GM04503 (cell line): ENCODE measurements at regions not wholly inside any gene's neighbourhood (a gene's known extent, or its start where the extent isn't known, plus 50 kb on each side); places are given as distances from the start of the nearest gene placed in this dataset.
"Not testable (repeated sequence)": the region's sequence is repeated elsewhere in the genome, so short reads cannot be mapped to it uniquely, and the experiment has no call there.

Source experiments
- DNase-seq: peaks from one replicate; pipeline ENCODE4 v3.0.0-alpha.2; 2012; ENCODE audit warnings: low read depth

DNA sequence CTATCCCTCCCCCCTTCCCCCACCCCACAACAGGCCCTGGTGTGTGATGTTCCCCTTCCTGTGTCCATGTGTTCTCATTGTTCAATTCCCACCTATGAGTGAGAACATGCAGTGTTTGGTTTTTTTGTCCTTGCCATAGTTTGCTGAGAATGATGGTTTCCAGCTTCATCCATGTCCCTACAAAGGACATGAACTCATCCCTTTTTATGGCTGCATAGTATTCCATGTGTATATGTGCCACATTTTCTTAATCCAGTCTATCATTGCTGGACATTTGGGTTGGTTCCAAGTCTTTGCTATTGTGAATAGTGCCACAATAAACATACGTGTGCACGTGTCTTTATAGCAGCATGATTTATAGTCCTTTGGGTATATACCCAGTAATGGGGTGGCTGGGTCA is 52.3 kb upstream of the MAN1A2 start:
- DNase-seq, result not testable (repeated sequence)

DNA sequence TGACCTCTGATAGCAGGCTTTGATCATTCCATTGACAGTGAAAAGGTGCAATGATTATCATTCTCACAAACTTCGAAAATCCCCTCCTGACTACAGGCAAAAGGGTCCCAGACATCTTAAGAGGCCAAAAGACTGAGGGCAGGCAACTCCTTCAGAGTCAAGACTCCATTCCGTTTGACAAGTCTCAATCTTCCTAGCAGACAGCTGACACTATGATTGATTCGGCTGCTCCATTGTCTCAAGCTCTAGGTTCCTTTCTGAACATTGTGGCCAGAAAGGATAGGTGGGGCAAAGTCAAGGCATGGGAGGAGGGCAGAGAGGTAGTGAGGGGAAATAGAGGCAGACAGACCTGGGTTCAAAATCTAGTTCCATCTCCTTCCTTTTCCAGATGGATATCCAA is 53.7 kb upstream of the MAN1A2 start:
- no peak for DNase-seq

DNA sequence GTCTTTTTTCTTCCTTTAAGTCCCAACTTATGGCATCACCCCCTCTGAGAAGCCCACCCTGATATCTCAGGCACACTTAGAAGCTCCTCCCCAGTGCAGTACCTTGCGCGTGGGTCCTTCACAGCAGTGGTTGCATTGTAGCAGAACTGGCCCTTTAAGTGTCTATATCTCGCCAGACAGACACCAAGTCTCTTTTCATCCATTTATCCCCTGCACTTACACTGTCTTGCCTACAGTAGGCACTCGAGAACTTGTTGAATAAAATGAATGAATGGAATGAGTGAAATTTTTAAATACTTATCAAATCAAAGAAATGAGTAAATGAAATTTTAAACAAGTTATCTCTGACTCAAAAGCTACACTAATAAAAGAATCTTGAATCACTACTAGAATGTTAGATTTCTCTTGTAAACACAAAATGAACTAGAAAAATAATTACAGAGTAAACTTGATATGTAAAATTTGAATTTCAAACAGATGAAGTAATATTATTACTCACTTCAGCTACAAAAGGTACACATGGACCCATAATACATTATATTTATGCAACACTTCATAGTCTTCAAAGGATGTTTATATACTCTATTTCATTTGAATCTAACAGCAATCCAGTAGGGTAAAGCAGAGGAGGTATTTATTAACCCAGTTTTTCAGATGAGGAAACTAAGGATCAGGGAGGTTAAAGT is 54.7 kb upstream of the MAN1A2 start:
- peak; percentile 25 for DNase-seq

DNA sequence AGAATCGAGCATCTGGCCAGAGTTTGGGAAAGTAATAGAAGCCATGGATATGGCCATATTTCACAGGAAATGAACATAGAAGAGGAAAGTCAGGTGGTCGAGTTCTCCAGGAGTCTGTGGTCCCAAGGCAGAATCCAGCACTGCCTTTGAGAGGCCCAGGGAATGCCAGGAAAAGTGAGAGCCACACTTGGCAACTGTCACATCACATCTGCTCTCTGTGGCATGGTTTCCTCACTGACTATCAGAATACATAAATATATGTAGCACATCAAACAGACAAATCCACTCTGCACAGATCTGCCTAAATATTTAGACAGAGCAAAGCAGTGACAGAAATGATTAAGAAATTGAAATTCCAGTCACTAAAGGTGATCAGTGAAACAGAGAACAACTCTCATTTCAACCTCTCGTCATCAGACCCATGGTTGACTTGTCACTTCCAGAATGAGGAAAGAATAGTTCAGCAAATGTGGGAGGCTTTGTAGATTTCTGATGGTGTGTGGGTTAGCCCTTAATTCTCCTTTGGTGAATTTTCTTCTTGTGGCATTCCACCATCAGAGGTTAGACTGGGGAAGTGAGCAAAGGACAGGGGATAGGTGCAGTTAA is 58.8 kb upstream of the MAN1A2 start:
- DNase-seq, result no peak

DNA sequence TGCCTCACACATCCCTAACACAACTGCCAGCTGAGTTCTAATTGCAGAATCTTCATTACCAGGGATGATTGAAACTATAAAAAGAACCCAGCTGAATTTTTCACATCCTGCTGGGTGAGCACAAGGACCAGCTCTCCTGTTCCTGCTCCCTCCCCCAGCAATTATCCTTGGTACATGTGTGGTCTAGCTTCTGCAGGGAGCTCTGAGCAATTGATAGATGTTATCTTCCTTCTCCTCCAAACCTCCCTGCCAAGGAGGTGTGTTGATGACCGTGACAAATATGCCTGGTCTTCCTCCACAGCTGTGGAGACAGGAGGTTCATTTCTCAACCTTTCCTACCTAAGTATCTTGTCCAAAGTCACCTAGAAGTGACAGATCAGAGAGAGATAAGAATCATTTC is 65.3 kb upstream of the MAN1A2 start:
- no peak for DNase-seq

DNA sequence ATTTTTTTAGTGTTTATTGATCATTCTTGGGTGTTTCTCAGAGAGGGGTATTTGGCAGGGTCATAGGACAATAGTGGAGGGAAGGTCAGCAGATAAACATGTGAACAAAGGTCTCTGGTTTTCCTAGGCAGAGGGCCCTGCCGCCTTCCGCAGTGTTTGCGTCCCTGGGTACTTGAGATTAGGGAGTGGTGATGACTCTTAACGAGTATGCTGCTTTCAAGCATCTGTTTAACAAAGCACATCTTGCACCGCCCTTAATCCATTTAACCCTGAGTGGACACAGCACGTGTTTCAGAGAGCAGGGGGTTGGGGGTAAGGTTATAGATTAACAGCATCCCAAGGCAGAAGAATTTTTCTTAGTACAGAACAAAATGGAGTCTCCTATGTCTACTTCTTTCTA is 67.1 kb upstream of the MAN1A2 start:
- DNase-seq, result not testable (repeated sequence)

DNA sequence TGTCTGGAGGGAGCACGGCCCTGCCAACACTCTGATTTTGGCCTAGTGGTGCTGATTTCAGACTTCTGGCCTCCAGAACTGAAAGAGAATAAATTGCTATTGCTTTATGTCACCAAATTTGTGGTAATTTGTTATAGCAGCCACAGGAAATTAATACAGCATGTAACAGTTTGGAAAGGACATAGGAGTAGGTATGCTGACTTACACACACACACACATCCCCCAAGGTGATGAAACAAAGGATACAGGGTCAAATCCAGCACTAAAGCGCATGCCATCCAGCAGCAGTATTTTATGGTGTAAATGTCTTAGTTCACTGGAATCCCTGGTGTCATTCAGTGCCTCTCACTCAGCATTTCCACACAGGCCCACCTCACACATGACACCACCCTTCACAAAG is 72.2 kb upstream of the MAN1A2 start:
- no peak for DNase-seq

DNA sequence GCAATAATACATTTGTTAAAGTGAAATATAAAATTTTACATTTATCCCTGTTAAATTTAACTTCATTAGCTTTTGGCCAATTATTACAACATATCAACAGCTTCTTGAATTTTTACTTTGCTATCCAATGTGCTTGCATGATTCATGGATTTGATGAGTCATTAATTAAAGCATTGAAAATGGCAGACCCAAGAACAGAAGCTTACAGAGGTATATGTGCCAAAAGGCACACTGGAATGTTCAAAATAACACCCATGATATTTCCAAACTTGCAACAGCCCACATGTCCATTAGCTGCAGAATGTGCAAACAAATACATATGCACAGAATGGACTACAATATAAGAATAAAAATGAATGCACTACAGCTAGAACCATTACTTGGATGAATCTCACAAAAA is 76.4 kb upstream of the MAN1A2 start:
- DNase-seq, result no peak

DNA sequence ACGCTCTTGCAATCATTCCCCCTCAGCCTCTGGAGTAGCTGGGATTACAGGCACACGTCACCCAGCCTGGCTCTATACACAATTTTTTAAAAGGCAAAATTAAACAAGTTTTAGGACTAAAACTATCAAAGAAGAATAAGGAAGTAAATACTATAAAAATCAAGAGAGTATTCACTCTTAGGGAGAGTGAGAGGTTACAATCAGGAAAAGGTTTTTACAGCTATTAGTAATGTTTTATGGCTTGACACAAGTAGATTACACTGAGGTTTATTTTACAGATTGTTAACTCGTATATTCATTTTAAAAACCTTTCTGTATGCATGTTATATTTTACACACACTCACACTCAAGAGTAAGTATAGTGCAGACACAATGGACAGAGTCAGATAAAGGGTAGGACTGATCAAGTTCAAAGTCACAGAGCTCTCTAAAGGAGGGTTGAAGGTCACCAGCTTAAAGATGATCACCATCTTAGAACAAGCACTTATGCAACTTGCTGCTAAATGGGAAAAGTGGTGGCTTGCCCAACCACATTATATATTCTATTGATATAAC is 77.9 kb upstream of the MAN1A2 start:
- no peak for DNase-seq

DNA sequence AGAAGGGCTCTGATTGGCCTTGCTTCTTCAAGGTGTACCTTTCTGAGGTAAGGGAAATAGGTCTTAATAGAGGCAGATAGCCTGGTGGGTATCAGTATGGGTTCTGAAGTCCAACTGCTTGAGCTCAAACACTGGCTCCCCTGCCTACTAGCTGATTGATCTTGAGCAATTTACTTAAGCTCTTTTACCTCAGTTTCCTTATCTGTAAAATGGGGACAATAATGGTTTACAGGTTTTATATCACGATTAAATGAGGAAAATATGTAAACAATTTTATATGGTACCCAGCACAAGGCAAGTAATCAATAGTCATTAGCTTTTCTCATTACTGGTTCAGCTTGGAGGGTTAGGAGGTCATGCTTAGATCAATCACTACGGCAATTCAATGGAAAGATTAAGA is 75.8 kb upstream of the VTCN1 start:
- no peak for DNase-seq

DNA sequence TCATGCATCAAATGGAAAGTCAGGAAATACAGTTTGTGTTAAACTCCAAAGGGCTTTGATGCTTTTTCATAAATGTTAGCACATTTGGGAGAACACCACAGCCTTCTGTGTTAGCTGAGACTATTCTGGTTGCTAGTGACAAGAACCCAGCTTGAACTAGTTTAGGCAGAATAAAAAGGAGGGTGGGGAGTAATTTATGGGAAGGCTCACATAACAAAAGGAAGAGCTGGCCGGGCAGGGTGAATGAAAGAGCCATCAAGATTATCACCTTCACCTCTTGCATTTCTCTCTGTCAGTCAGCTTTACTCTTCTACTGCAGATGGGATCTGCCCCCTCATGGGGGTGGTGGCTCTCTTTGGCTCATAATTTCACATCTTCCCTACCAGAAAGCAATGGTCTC is 75.4 kb upstream of the VTCN1 start:
- no peak for DNase-seq

DNA sequence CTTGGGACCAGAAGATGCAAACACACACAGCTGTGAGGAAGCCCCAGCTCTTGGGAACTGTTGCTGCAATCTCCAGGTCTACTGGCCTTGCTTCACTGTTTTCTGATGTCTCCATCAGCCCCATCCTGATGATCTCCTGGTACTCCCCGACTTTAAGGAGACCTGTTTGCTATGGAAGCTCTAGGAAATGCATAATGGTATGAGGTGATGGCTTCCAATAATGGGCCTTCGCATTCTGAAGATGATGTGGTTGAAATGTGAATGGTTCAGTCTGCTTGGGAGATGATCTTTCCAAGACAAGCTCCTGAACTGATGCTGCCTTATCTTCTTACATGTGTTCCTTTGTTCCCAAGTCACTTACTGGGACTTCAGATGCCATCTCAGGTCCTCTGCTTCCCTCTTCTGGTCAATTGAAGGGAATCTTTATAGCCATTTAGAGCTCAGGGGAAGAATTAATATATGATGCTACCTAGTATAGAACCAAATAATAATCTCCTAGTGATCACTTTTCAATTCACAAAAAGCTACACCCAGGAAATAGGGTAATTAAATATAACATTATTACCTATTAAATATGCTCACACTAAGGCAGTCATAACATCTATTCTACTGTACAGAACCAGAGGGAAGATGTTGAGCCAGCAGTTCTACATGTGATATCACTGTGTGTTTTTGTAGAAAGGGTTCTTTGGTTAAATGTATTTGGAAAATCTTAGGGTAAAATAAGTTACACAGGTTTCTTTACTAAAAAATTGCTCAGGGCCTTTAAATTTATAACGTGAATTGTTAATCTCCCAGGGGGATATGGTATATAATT is 73.9 kb upstream of the VTCN1 start:
- DNase-seq, result peak; percentile 28

DNA sequence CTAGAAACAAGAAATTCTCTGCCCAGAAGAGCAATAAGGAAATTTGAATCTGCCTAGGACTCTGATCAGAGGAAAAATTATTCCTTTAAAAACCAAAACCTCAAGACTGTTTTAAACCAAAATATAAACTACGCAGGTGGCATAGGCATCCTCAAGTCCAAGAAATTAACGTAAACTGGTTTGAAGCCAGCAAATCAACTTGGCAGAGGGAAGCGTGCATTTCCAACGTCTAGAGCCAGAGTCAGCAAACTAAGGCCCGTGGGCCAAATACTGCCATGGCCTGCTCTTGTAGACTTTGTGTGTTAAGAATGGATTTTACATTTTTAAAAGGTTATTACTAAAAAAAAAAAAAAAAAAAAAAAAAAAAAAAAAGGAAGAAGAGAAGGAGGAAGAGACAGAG is 67.8 kb upstream of the VTCN1 start:
- DNase-seq, result no peak

DNA sequence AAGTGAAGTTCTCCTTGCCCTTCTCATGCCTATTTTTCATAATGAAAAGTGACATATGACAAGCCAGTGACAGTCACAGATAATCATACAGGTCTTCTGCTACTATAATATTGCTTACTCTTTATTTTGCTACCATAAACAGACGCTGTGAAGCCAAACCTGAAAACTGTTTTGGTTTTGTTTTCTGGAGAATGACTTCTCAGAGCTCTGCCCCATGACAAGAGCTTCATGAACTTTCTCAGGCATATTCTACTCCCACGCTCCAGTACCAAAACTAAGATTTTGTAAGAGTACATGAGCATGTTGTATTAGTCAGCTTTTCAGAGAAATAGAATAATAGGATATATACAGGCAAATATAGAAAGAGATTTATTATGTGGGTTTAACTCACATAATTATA is 64.3 kb upstream of the VTCN1 start:
- no peak for DNase-seq

DNA sequence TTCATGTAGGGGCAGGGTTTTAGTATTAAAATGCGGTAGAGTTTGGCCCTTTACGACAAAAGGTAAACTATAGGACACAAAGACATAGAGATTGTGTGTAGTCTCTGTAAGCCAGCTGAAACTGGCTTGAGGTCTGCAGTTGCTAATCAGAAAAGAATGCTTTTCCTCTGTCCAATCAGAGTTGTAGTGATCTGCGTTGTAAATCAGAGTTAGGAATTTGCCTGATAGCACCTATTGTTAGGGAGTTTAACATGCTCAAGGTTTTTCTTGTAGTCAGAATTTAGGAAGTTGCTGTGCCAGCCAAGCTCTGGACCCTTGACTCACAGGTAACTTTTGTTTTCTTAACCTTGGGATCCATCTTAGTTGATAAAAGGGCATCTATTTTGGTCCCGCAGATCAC is 61.2 kb upstream of the VTCN1 start:
- DNase-seq, result no peak

DNA sequence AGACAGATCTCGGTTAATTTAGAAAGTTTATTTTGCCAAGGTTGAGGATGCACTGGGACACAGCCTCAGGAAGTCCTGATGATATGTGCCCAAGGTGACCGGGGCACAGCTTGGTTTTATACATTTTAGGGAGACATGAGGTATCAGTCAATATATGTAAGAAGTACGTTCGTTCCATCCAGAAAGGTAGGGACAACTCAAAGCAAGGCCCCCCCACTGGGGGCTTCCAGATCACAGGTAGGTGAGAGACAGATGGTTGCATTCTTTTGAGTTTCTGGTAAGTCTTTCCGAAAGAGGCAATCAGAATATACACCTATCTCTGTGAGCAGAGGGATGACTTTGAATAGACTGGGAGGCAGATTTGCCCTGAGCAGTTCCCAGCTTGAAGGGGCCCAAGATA is 60.4 kb upstream of the VTCN1 start:
- no peak for DNase-seq

DNA sequence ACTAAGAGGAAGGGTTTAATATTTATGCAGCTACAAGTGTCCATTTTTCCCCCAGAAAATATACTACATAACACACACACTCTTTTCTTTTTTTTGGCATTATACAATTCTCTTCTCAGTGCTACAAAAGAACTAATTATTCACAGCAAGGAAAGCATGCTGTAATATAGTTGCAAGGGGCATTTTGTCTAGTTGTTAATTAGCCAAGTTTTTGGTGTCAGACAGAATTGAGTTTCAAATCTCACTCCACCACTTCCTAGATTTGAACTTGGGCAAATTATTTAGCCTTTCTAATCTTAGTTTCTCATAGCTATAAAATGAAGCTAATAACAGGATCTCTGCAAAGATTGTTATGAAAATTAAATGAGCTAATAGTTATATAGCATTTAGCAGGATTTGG is 60.0 kb upstream of the VTCN1 start:
- no peak for DNase-seq

DNA sequence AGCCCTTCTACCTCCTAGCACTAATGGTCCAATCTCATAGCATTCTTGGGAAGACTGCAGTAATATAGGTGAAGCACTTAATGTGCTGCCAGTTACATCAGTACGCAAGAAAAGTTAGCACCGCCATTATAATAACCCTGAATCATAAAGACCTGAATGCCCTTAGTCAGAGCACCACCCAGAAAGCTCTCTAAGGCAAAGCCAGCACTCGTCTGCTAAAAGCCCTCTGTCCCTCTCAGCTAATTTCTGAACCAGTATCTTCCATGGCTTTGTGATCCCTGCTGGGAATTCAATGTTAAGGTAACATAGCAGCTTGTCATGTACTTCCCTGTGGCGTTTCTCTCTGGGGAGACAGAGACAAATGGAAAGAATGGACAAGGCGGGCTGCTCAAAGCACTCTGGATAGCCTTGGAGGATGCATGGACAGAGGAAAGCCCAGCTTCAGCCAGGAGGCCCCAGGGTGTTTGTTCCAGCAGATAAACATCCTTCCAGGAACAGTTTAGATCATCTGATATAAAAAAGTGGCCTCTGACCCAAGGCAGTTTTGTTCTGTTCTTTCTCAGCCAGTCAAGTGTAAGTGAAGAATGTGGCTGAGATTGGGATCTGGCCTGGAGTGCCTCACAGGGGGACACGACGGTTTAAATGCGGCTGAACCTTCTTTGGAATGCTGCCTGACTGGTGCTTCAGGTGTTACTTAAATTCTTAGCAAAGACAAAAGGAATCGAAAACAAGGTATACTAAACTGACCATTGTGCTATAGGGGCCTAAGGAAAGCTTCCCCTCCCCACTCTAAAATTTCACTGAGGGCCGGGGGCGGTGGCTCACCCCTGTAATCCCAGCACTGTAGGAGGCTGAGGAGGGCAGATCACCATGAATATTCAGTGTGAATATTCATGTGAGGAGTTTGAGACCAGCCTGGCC is 58.1 kb upstream of the VTCN1 start:
- no peak for DNase-seq

DNA sequence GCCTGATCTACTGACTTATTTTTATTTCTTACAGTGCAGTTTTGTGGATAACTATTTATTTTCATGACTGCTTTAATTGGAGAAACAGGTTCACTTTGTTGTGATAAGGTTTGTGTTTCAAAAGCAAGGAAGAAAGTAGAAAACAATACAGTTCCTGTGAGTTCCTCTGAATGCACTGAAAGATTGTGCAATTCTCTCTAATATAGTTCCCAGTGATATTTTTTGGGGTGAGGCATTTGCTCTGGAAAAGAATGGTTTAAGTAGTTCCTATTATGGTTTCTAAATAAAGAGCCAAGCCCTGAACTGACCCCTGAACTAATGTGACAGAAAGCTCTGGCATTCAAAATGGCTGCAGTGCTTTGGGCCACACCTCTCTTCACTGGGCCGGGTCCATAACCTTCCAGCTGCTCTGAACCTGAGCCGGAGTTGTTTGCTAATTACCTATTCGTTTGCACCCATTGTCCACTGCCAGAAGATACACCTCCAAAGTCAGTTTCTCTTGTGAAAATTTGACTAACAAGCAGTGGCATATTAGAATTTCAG is 56.6 kb upstream of the VTCN1 start:
- no peak for DNase-seq

DNA sequence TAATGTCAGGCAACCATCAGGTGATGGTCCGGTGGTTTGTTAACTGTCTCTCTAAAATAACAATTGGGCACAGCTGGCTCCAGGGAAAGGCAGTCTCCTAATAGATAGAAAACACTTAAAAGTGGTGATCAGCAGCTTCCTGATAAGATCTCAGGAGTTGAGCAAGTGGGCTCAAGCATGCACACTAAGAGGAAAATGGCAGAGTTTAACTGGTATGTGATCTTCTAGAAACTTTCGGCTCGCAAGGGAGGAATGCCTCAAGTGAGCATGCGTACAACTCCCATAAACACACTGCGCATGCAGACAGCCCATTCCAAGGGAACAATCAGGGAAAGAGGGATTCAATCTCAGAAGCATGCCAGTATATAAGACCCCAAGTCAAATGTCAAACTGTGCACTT is 52.2 kb upstream of the VTCN1 start:
- no peak for DNase-seq

DNA sequence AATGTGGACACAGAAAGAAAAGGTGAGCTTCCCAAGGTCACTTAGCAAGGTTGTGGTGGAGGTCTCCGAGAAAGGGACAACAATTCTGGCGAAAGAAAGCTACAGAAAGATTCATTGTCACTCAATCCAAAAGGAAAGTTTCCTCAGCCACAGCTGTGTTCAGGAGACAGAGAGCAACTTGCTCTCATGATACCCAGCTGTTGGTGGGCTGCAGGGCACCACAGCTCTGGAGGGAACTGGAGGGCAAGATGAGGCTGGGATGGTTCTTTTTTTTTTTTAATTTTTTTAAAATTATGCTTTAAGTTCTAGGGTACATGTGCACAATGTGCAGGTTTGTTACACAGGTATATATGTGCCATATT is 50.7 kb upstream of the VTCN1 start:
- no peak for DNase-seq
